HEK293T (cell line): ENCODE measurements at regions not wholly inside any gene's neighbourhood (a gene's known extent, or its start where the extent isn't known, plus 50 kb on each side); places are given as distances from the start of the nearest gene placed in this dataset.

Experiments
- CTCF ChIA-PET: fragments of 350-600 bp; formaldehyde crosslinking; extraction: SDS; loops from one replicate; lab custom pipeline; 2021; ENCODE audit warnings: antibody characterized with exemption, inconsistent platforms; lab: Yijun Ruan, JAX
- POLR2A ChIA-PET: fragments of 350-600 bp; formaldehyde crosslinking; extraction: SDS; loops from one replicate; lab custom pipeline; 2020; ENCODE audit warnings: antibody characterized with exemption, inconsistent platforms; lab: Yijun Ruan, JAX
- DNase-seq: peaks from one replicate; pipeline ENCODE4 v3.0.0; 2012; ENCODE audit warnings: mixed read lengths; ENCODE audit errors: extremely low spot score
- ARNT ChIP-seq: fragments of 450-650 bp; IDR thresholded peaks from 2 replicates; pipeline ENCODE4 v1.6.1; 2017; ENCODE audit warnings: mild to moderate bottlenecking
- BHLHE40 ChIP-seq: fragments of 450-650 bp; IDR thresholded peaks from 2 replicates; pipeline ENCODE4 v1.6.1; 2016; ENCODE audit warnings: mild to moderate bottlenecking, moderate library complexity, borderline replicate concordance
- CTBP1 ChIP-seq: fragments of 450-650 bp; IDR thresholded peaks from 2 replicates; pipeline ENCODE4 v1.6.1; 2016; ENCODE audit warnings: borderline replicate concordance
- ELF4 ChIP-seq: fragments of 450-650 bp; IDR thresholded peaks from 2 replicates; pipeline ENCODE4 v1.6.1; 2017; ENCODE audit warnings: antibody characterized with exemption
- FOXA1 ChIP-seq: fragments of 450-650 bp; IDR thresholded peaks from 2 replicates; pipeline ENCODE4 v1.6.1; 2016; ENCODE audit warnings: mild to moderate bottlenecking
- FOXK2 ChIP-seq: fragments of 450-650 bp; IDR thresholded peaks from 2 replicates; pipeline ENCODE4 v1.6.1; 2016; ENCODE audit warnings: mild to moderate bottlenecking
- FOXM1 ChIP-seq: fragments of 450-650 bp; IDR thresholded peaks from 2 replicates; pipeline ENCODE4 v1.6.1; 2017; ENCODE audit warnings: mild to moderate bottlenecking, borderline replicate concordance
- HDGF ChIP-seq: fragments of 450-650 bp; IDR thresholded peaks from 2 replicates; pipeline ENCODE4 v1.6.1; 2017; ENCODE audit warnings: antibody characterized with exemption, borderline replicate concordance
- L3MBTL2 ChIP-seq: fragments of 450-650 bp; conservative IDR thresholded peaks from 2 replicates; pipeline ENCODE4 v1.6.1; 2016; ENCODE audit warnings: mild to moderate bottlenecking
- LEF1 ChIP-seq: fragments of 450-650 bp; IDR thresholded peaks from 2 replicates; pipeline ENCODE4 v1.6.1; 2017; ENCODE audit warnings: mild to moderate bottlenecking, borderline replicate concordance
- NFRKB ChIP-seq: fragments of 450-650 bp; IDR thresholded peaks from 2 replicates; pipeline ENCODE4 v1.6.1; 2016; ENCODE audit warnings: mild to moderate bottlenecking, moderate library complexity
- SP1 ChIP-seq: fragments of 450-650 bp; IDR thresholded peaks from 2 replicates; pipeline ENCODE4 v1.6.1; 2017
- SUZ12 ChIP-seq: fragments of 450-650 bp; IDR thresholded peaks from 2 replicates; pipeline ENCODE4 v1.6.1; 2016; ENCODE audit warnings: mild to moderate bottlenecking
- TARDBP ChIP-seq: fragments of 450-650 bp; IDR thresholded peaks from 2 replicates; pipeline ENCODE4 v1.6.1; 2016
- ZNF384 ChIP-seq: fragments of 450-650 bp; IDR thresholded peaks from 2 replicates; pipeline ENCODE4 v1.6.1; 2016
- TF ChIP-seq, protein P1 (sequence below): fragments of 450-650 bp; IDR thresholded peaks from 2 replicates; pipeline ENCODE4 v1.6.1; 2016

DNA sequence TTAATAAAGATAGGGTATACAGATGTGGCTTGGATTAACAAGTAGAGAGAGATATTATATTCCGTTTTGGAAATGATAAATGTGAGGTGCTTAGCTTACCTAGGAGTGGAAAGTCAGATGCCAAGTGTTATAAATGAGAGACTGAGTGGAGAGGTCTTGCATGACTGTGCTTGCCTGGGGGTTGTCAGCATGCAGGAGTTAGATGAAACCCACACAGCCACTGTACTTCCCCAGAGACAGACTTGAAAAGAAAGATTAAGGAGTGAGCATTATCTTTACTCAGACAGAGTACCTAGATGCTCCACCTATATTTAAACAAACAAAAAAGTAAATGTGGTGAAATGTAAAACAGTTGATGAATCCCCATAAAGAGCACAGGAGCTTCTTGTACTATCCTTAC, 482.7 kb downstream of the RIT2 start:
- CTCF ChIA-PET: no interaction called here
- TF ChIP-seq ELF4: no peak
- TF ChIP-seq, protein P1, sequence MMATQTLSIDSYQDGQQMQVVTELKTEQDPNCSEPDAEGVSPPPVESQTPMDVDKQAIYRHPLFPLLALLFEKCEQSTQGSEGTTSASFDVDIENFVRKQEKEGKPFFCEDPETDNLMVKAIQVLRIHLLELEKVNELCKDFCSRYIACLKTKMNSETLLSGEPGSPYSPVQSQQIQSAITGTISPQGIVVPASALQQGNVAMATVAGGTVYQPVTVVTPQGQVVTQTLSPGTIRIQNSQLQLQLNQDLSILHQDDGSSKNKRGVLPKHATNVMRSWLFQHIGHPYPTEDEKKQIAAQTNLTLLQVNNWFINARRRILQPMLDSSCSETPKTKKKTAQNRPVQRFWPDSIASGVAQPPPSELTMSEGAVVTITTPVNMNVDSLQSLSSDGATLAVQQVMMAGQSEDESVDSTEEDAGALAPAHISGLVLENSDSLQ: no peak
- TF ChIP-seq FOXK2: no peak
- no peak for TF ChIP-seq L3MBTL2
- no peak for TF ChIP-seq SP1
- no peak for TF ChIP-seq SUZ12
- TF ChIP-seq TARDBP: no peak
- no peak for TF ChIP-seq FOXA1
- TF ChIP-seq CTBP1: no peak
- no peak for TF ChIP-seq NFRKB
- TF ChIP-seq ARNT: no peak
- no peak for TF ChIP-seq BHLHE40
- no peak for TF ChIP-seq ZNF384
- TF ChIP-seq HDGF: no peak
- no peak for TF ChIP-seq LEF1
- no peak for TF ChIP-seq FOXM1
- POLR2A ChIA-PET: no interaction called here
- DNase-seq: no peak

DNA sequence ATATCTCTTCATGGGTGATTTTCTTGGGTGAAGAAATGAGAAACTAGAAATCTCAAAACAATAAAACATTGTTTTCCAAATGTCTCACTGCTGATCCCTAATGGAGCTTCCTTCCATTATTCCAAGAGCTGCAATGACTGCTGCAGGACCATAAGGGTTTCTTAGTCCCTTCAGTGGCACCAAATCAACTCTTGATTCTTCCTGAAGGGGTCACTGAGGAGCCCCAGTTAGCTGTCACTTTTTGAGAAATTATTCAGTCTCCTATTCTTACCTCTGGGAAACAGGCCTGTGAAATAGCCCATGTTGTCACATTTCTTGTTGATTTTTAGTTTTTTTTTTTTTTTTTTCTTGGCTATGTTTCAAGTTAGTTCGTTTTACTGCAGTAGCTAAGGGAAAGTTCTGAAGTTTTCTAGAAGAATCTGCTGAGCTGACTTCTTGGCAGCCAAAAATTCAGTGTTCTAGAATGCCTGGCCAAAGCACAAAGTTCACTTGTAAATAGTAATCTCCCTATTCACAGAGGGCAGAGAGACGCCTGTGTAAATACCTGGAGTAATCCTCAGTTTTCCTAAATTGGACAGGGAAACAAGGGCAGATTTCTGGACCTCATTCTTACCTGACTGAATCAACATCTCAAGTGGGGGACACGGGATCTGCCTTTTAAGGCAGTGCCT, 480.0 kb downstream of the RIT2 start:
- CTCF ChIA-PET: no interaction called here
- DNase-seq: no peak
- no peak for TF ChIP-seq ARNT
- TF ChIP-seq, protein P1: no peak
- TF ChIP-seq FOXM1: no peak
- no peak for TF ChIP-seq ELF4
- no peak for TF ChIP-seq FOXK2
- TF ChIP-seq L3MBTL2: no peak
- TF ChIP-seq ZNF384: no peak
- TF ChIP-seq FOXA1: no peak
- no peak for TF ChIP-seq TARDBP
- no peak for TF ChIP-seq CTBP1
- POLR2A ChIA-PET: no interaction called here

- TF ChIP-seq NFRKB: no peak
- no peak for TF ChIP-seq SP1
- TF ChIP-seq ZNF384: no peak
- TF ChIP-seq CTBP1: no peak
- no peak for TF ChIP-seq FOXA1
- no peak for TF ChIP-seq FOXK2
- TF ChIP-seq BHLHE40: no peak
- no peak for TF ChIP-seq SUZ12
- no peak for TF ChIP-seq ELF4
- no peak for TF ChIP-seq FOXM1
- no peak for TF ChIP-seq HDGF
- no peak for TF ChIP-seq TARDBP
- TF ChIP-seq ARNT: no peak
- TF ChIP-seq, protein P1: no peak
- TF ChIP-seq LEF1: no peak
- no peak for TF ChIP-seq L3MBTL2
- POLR2A ChIA-PET: no interaction called here
- CTCF ChIA-PET: no interaction called here
- DNase-seq: no peak
Observed at GRCh38 chr18:42636309-42636708, 479.2 kb downstream of the RIT2 start.

GRCh38 chr18:42640160-42640559, 475.3 kb downstream of the RIT2 start:
- ChIA-PET POLR2A (no interaction called here), CTCF (interaction anchor here (1.1 kb wide), 1 partner anchor 43 kb away, joined by 3 read pairs; no protein-coding TSS in a partner anchor)
- TF ChIP-seq ELF4 (no peak), LEF1 (no peak), FOXM1 (no peak), FOXK2 (no peak), TARDBP (no peak), ARNT (no peak), L3MBTL2 (no peak), HDGF (no peak), FOXA1 (no peak), SUZ12 (no peak), NFRKB (no peak), ZNF384 (no peak), SP1 (no peak), CTBP1 (no peak), BHLHE40 (no peak)
- TF ChIP-seq, protein P1: no peak
- DNase-seq: no peak

DNA sequence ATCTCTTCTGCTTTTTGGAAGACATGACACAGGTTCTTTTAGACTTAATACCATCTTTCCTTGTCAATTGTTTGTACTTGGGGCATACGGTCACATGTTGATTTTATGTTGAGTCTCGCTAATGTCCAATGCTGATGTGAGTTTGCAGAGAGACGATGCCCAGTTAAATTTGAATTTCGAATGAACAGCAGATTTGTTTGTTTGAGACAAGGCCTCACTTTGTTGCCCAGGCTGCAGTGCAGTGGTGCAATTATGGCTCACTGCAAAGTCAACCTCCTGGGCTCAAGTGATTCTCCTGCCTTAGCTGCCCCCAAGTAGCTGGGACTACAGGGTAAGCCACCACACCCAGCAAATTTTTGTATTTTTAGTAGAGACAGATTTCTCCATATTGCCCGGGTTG, 473.5 kb downstream of the RIT2 start:
- POLR2A ChIA-PET: no interaction called here
- DNase-seq: no peak
- CTCF ChIA-PET: no interaction called here
- TF ChIP-seq FOXK2: no peak
- TF ChIP-seq SP1: no peak
- no peak for TF ChIP-seq NFRKB
- TF ChIP-seq HDGF: no peak
- TF ChIP-seq LEF1: no peak
- TF ChIP-seq CTBP1: no peak
- TF ChIP-seq SUZ12: no peak
- TF ChIP-seq FOXM1: no peak
- no peak for TF ChIP-seq ZNF384
- no peak for TF ChIP-seq BHLHE40
